PC-9 (cell line): ENCODE measurements at regions not wholly inside any gene's neighbourhood (a gene's known extent, or its start where the extent isn't known, plus 50 kb on each side); places are given as distances from the start of the nearest gene placed in this dataset.

Experiments used
- EZH2 ChIP-seq: fragments of 200-600 bp; sonication (generic); IDR thresholded peaks from 2 replicates; pipeline ENCODE4 v1.8.0; 2017; ENCODE audit warnings: antibody characterized with exemption, low read depth
- TF ChIP-seq, protein P1 (sequence below): fragments of 200-600 bp; sonication (generic); conservative IDR thresholded peaks from 2 replicates; pipeline ENCODE4 v1.6.1; 2017; ENCODE audit warnings: mixed run types, antibody characterized with exemption, mild to moderate bottlenecking, moderate library complexity

DNA sequence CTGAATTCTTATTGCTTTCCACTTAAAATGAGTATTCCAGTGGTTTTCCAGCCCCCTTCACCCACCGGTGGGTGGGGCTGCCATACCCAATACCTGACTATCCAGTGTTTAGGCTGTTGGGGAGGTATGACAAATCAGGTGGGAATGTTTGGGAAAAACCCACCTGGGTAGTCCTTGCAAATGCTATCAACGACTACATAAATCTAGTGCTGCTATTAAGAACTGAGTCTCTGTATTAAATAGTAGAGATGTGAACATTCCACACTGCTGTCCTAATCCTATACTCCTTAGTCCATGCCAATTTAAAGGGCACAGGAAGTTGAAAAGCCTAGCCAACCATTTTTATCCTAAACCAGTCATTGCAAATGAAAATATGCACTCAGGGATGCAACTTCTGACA, 126.6 kb downstream of the AXIN2 start:
- TF ChIP-seq EZH2: no peak
- TF ChIP-seq, protein P1, sequence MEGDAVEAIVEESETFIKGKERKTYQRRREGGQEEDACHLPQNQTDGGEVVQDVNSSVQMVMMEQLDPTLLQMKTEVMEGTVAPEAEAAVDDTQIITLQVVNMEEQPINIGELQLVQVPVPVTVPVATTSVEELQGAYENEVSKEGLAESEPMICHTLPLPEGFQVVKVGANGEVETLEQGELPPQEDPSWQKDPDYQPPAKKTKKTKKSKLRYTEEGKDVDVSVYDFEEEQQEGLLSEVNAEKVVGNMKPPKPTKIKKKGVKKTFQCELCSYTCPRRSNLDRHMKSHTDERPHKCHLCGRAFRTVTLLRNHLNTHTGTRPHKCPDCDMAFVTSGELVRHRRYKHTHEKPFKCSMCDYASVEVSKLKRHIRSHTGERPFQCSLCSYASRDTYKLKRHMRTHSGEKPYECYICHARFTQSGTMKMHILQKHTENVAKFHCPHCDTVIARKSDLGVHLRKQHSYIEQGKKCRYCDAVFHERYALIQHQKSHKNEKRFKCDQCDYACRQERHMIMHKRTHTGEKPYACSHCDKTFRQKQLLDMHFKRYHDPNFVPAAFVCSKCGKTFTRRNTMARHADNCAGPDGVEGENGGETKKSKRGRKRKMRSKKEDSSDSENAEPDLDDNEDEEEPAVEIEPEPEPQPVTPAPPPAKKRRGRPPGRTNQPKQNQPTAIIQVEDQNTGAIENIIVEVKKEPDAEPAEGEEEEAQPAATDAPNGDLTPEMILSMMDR: no peak
